ENCODE measurements at regions not wholly inside any gene's neighbourhood (a gene's known extent, or its start where the extent isn't known, plus 50 kb on each side); places are given as distances from the start of the nearest gene placed in this dataset.

DNA sequence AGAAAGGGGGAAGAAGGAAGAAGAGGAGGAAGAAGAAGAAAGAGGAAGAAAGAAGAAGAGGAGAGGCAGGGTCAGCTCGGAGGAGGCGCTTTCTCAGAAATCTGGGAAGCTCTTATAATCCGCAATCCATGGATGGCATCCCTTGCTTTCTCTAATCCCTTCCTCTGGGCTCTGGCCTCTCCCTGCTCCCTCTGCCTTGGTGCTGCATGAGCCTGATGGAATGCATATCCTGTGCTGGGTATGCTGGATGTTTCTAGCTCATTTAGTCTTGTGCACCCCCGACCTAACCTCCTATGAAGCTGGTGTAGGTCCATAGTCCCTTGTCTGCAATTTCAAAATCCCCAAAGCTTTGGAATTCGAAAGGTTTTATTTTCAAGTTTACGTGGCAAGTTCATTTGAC lies 94.2 kb upstream of the MYL2 start (continued):
- TF ChIP-seq, protein P1, sequence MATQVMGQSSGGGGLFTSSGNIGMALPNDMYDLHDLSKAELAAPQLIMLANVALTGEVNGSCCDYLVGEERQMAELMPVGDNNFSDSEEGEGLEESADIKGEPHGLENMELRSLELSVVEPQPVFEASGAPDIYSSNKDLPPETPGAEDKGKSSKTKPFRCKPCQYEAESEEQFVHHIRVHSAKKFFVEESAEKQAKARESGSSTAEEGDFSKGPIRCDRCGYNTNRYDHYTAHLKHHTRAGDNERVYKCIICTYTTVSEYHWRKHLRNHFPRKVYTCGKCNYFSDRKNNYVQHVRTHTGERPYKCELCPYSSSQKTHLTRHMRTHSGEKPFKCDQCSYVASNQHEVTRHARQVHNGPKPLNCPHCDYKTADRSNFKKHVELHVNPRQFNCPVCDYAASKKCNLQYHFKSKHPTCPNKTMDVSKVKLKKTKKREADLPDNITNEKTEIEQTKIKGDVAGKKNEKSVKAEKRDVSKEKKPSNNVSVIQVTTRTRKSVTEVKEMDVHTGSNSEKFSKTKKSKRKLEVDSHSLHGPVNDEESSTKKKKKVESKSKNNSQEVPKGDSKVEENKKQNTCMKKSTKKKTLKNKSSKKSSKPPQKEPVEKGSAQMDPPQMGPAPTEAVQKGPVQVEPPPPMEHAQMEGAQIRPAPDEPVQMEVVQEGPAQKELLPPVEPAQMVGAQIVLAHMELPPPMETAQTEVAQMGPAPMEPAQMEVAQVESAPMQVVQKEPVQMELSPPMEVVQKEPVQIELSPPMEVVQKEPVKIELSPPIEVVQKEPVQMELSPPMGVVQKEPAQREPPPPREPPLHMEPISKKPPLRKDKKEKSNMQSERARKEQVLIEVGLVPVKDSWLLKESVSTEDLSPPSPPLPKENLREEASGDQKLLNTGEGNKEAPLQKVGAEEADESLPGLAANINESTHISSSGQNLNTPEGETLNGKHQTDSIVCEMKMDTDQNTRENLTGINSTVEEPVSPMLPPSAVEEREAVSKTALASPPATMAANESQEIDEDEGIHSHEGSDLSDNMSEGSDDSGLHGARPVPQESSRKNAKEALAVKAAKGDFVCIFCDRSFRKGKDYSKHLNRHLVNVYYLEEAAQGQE (IDR thresholded peaks at IDR 0.05): no peak
- TF ChIP-seq, protein P2, sequence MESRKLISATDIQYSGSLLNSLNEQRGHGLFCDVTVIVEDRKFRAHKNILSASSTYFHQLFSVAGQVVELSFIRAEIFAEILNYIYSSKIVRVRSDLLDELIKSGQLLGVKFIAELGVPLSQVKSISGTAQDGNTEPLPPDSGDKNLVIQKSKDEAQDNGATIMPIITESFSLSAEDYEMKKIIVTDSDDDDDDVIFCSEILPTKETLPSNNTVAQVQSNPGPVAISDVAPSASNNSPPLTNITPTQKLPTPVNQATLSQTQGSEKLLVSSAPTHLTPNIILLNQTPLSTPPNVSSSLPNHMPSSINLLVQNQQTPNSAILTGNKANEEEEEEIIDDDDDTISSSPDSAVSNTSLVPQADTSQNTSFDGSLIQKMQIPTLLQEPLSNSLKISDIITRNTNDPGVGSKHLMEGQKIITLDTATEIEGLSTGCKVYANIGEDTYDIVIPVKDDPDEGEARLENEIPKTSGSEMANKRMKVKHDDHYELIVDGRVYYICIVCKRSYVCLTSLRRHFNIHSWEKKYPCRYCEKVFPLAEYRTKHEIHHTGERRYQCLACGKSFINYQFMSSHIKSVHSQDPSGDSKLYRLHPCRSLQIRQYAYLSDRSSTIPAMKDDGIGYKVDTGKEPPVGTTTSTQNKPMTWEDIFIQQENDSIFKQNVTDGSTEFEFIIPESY (IDR thresholded peaks at IDR 0.05): no peak
- TF ChIP-seq HNF4A (conservative IDR thresholded peaks at IDR 0.05): no peak
- TF ChIP-seq, protein P3, sequence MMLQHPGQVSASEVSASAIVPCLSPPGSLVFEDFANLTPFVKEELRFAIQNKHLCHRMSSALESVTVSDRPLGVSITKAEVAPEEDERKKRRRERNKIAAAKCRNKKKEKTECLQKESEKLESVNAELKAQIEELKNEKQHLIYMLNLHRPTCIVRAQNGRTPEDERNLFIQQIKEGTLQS (IDR thresholded peaks at IDR 0.05): no peak

DNA sequence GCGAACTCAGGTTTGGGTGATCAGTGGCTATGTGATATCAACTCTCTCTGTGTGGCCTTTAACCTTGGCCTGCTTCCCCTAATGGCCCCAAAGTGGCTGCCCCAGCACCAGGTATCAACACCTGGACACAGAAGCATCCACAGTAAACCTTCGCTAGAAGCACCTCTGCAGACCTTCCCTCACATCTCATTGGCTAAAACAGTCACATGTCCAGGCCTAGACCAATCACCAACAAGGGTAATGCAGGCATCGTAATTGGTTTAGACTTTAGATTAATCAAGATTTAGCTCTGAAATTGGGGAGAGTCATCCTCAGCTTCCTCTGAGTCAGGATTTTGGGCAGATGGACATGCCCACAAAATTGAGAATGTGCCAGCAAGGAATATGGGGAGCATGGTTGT lies 92.5 kb upstream of the MYL2 start:
- Histone ChIP-seq H3K27ac (ENCODE audit: low read depth in 1 of 2, low read length in 2 of 2) (no peak overlapping the region), H3K36me3 (ENCODE audit: control insufficient read depth in 4 of 4, insufficient read depth in 3 of 4, low read depth in 1 of 4, low read length in 3 of 4) (no peaks in the 10 kb centered on the region), H3K9ac (ENCODE audit: low read depth in 1 of 2, low read length in 2 of 2) (no peak overlapping the region), H3K27me3 (ENCODE audit: control insufficient read depth in 4 of 4, insufficient read depth in 4 of 4, low read length in 3 of 4) (no peaks in the 10 kb centered on the region), H3K9me3 (ENCODE audit: control insufficient read depth in 4 of 4, low read length in 3 of 4) (no peaks in the 10 kb centered on the region), H3K4me1 (ENCODE audit: control insufficient read depth in 4 of 4, insufficient read depth in 4 of 4, low read length in 3 of 4) (no peaks in the 10 kb centered on the region), H3K4me3 (ENCODE audit: low read depth in 1 of 3, low read length in 3 of 3) (no peak overlapping the region)
- WGBS: 95% methylated on average over 3 of the region's 3 CpGs
- DNase-seq (ENCODE audit: low spot score): no peak
- TF ChIP-seq GABPA (IDR thresholded peaks at IDR 0.05 in 1 of 2, conservative IDR thresholded peaks at IDR 0.05 in 1 of 2) (no peak), RAD21 (IDR thresholded peaks at IDR 0.05) (no peak), FOXA2 (IDR thresholded peaks at IDR 0.05) (no peak), TAF1 (conservative IDR thresholded peaks at IDR 0.05) (no peak), HNF4G (IDR thresholded peaks at IDR 0.05) (no peak), EGR1 (IDR thresholded peaks at IDR 0.05; ENCODE audit: low read depth in 2 of 2) (no peak)
- TF ChIP-seq, protein P3 (IDR thresholded peaks at IDR 0.05): no peak
- TF ChIP-seq, protein P1 (IDR thresholded peaks at IDR 0.05): no peak
- TF ChIP-seq, protein P4, sequence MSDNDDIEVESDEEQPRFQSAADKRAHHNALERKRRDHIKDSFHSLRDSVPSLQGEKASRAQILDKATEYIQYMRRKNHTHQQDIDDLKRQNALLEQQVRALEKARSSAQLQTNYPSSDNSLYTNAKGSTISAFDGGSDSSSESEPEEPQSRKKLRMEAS (IDR thresholded peaks at IDR 0.05): no peak
